ENCODE measurements at regions not wholly inside any gene's neighbourhood (a gene's known extent, or its start where the extent isn't known, plus 50 kb on each side); places are given as distances from the start of the nearest gene placed in this dataset.
"Not testable (repeated sequence)": the region's sequence is repeated elsewhere in the genome, so short reads cannot be mapped to it uniquely, and the experiment has no call there.

- H3K9me3 Mint-ChIP-seq, result peaks cover 8% of the 10 kb centered on the region
- no peaks in the 10 kb centered on the region for H3K4me1 Mint-ChIP-seq
Measured at GRCh38 chr10:21421794-21422193, 103.7 kb downstream of the SKIDA1 start.

GRCh38 chr10:21421016-21421415 lies 104.5 kb downstream of the SKIDA1 start:
- no peak overlapping the region for H3K4me3 Mint-ChIP-seq

More at GRCh38 chr10:21421794-21422193, 103.7 kb downstream of the SKIDA1 start:
- Mint-ChIP-seq H3K36me3 (no peaks in the 10 kb centered on the region), H3K4me3 (no peak overlapping the region), H3K27me3 (no peaks in the 10 kb centered on the region), H3K27ac (no peak overlapping the region)
- ATAC-seq, result no peak

GRCh38 chr10:21418981-21419576 lies 106.4 kb downstream of the SKIDA1 start:
- not testable (repeated sequence) for H3K4me1 Mint-ChIP-seq, H3K9me3 Mint-ChIP-seq, ATAC-seq, H3K27me3 Mint-ChIP-seq, H3K4me3 Mint-ChIP-seq, H3K36me3 Mint-ChIP-seq, H3K27ac Mint-ChIP-seq

More at GRCh38 chr10:21421016-21421415, 104.5 kb downstream of the SKIDA1 start:
- no peak overlapping the region for H3K27ac Mint-ChIP-seq
- H3K9me3 Mint-ChIP-seq, result peaks cover 4% of the 10 kb centered on the region
- no peaks in the 10 kb centered on the region for H3K36me3 Mint-ChIP-seq
- H3K4me1 Mint-ChIP-seq, result no peaks in the 10 kb centered on the region
- no peak for ATAC-seq
- no peaks in the 10 kb centered on the region for H3K27me3 Mint-ChIP-seq

GRCh38 chr10:21417172-21417712 lies 108.2 kb downstream of the SKIDA1 start:
- H3K27me3 Mint-ChIP-seq, result peaks cover 8% of the 10 kb centered on the region
- no peak overlapping the region for H3K4me3 Mint-ChIP-seq
- H3K9me3 Mint-ChIP-seq, result no peaks in the 10 kb centered on the region
- H3K4me1 Mint-ChIP-seq, result no peaks in the 10 kb centered on the region
- H3K36me3 Mint-ChIP-seq, result no peaks in the 10 kb centered on the region
- H3K27ac Mint-ChIP-seq, result no peak overlapping the region
- no peak for ATAC-seq

GRCh38 chr10:21413680-21414079 lies 111.8 kb downstream of the SKIDA1 start:
- Mint-ChIP-seq H3K36me3 (no peaks in the 10 kb centered on the region), H3K27ac (no peak overlapping the region), H3K9me3 (no peaks in the 10 kb centered on the region), H3K4me1 (no peaks in the 10 kb centered on the region), H3K27me3 (peaks cover 18% of the 10 kb centered on the region), H3K4me3 (no peak overlapping the region)
- no peak for ATAC-seq

GRCh38 chr10:21413268-21413667 lies 112.2 kb downstream of the SKIDA1 start:
- ATAC-seq, result no peak
- Mint-ChIP-seq H3K36me3 (no peaks in the 10 kb centered on the region), H3K4me3 (no peak overlapping the region), H3K27me3 (peaks cover 18% of the 10 kb centered on the region), H3K27ac (no peak overlapping the region), H3K4me1 (no peaks in the 10 kb centered on the region), H3K9me3 (no peaks in the 10 kb centered on the region)

DNA sequence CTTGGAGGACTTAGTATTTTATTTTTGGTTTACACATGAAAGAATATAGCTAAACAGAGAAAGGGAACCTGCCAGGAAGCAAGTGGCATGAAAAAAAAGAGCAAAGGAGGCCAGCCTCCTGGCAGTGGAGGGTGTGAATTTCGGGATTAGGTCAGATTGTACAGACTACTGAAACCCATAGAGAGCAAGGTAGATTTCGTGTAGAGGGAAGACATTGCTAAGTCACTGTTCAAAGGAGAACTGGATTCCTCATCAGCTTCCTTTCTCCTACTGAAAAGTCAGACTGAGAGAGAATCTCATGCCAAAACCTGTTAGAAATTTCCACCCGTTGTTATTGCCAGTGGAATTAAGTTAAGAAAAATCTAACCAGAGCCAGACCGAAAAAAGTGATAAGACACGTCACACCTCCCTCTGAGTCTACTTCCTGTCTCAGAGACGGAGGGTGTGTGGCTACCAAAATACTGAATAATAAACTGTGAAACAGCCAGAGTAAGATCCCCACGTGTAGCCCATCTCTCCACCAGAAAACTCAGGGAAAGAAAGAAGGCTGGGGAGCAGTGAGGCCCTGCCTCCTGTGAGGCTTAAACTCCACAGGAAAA lies 118.8 kb downstream of the SKIDA1 start:
- ATAC-seq, result no peak
- no peaks in the 10 kb centered on the region for H3K36me3 Mint-ChIP-seq
- H3K4me1 Mint-ChIP-seq, result no peaks in the 10 kb centered on the region
- no peak overlapping the region for H3K27ac Mint-ChIP-seq
- H3K9me3 Mint-ChIP-seq, result peaks cover 2% of the 10 kb centered on the region
- H3K27me3 Mint-ChIP-seq, result peaks cover 10% of the 10 kb centered on the region
- no peak overlapping the region for H3K4me3 Mint-ChIP-seq

GRCh38 chr10:21405981-21406380 lies 119.5 kb downstream of the SKIDA1 start:
- H3K36me3 Mint-ChIP-seq, result no peaks in the 10 kb centered on the region
- no peak overlapping the region for H3K27ac Mint-ChIP-seq
- no peak overlapping the region for H3K4me3 Mint-ChIP-seq
- H3K27me3 Mint-ChIP-seq, result peaks cover 17% of the 10 kb centered on the region
- H3K9me3 Mint-ChIP-seq, result peaks cover 2% of the 10 kb centered on the region
- H3K4me1 Mint-ChIP-seq, result no peaks in the 10 kb centered on the region
- no peak for ATAC-seq

DNA sequence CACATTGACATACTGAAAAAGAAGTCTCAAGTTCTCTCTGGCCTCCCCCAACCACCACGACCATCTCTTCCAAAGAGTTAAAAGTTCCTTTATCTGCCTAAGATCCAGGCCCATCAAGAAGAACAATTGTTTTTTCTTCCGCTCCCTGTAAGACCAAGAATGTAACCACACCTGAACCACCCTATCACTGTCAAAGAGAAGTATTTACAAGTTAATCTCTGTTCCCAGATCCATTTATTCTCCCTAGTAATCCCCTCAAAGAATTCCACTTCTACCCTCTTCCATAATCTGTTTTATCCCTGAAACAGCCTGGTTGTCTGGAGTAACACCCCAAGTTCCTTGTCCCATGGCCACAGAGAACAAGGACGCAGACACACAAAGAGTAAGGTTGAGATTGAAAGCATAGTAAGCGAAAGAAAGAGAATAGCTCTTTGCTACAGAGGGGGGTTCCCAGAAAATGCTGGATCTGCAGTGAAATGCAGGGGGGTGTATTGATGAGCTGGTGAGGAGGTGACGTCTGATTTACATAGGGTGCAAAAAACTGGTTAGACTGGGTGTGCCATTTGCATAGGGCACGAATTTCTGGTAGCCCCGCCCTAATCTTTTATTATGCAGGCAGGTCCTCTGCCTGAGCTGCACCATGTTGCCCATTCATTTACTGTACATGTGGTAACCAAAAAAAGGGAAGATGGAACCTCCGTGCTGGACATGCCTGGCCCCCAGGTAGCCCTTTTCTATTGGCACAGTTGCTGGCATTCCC lies 122.0 kb downstream of the SKIDA1 start:
- H3K9me3 Mint-ChIP-seq, result peaks cover 2% of the 10 kb centered on the region
- H3K36me3 Mint-ChIP-seq, result no peaks in the 10 kb centered on the region
- no peak overlapping the region for H3K27ac Mint-ChIP-seq
- ATAC-seq, result no peak
- no peaks in the 10 kb centered on the region for H3K4me1 Mint-ChIP-seq
- no peak overlapping the region for H3K4me3 Mint-ChIP-seq
- peaks cover 6% of the 10 kb centered on the region for H3K27me3 Mint-ChIP-seq

GRCh38 chr10:21402606-21403083 lies 122.8 kb downstream of the SKIDA1 start:
- H3K27ac Mint-ChIP-seq, result no peak overlapping the region
- H3K4me3 Mint-ChIP-seq, result no peak overlapping the region
- H3K27me3 Mint-ChIP-seq, result peaks cover 6% of the 10 kb centered on the region
- peaks cover 2% of the 10 kb centered on the region for H3K9me3 Mint-ChIP-seq
- H3K4me1 Mint-ChIP-seq, result no peaks in the 10 kb centered on the region
- H3K36me3 Mint-ChIP-seq, result no peaks in the 10 kb centered on the region
- ATAC-seq, result no peak

GRCh38 chr10:21401196-21401595 lies 124.3 kb downstream of the SKIDA1 start:
- H3K9me3 Mint-ChIP-seq, result peaks cover 2% of the 10 kb centered on the region
- no peaks in the 10 kb centered on the region for H3K4me1 Mint-ChIP-seq
- H3K36me3 Mint-ChIP-seq, result no peaks in the 10 kb centered on the region

DNA sequence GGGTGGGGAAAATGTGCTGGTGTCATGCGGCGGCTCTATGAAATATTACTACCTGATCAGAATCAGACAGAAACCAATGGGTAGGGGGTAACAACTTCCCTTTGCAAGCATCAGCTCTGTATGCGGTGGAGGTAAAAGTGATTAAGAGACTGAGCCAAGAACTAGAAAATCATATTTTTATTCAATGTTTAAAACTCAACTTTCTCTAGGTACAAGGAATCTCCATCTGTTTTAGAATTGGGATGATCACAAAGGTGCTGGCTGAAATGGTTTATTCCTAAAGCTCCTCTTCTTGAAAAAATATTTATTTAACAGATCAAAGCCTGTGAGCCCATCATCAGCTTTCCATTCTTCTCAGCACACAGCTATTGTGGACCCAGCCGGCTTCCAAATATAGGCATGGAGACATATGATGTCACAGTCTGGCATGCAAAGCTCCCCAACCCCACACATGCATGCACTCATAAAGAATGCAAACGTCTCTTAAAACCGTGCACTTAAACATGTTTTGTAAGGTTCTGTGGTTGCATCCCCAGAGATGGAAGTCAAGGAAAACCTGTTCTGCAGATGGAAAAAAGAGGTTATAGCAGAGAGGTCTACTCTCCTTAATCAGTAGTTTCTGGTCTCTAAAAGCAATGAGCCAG lies 126.0 kb downstream of the SKIDA1 start:
- Mint-ChIP-seq H3K36me3 (no peaks in the 10 kb centered on the region), H3K4me1 (no peaks in the 10 kb centered on the region), H3K9me3 (peaks cover 5% of the 10 kb centered on the region), H3K27ac (no peak overlapping the region), H3K27me3 (peaks cover 6% of the 10 kb centered on the region), H3K4me3 (no peak overlapping the region)
- peak; percentile 13 for ATAC-seq

More at GRCh38 chr10:21401196-21401595, 124.3 kb downstream of the SKIDA1 start:
- Mint-ChIP-seq H3K27me3 (peaks cover 6% of the 10 kb centered on the region), H3K27ac (no peak overlapping the region), H3K4me3 (no peak overlapping the region)
- ATAC-seq, result no peak

DNA sequence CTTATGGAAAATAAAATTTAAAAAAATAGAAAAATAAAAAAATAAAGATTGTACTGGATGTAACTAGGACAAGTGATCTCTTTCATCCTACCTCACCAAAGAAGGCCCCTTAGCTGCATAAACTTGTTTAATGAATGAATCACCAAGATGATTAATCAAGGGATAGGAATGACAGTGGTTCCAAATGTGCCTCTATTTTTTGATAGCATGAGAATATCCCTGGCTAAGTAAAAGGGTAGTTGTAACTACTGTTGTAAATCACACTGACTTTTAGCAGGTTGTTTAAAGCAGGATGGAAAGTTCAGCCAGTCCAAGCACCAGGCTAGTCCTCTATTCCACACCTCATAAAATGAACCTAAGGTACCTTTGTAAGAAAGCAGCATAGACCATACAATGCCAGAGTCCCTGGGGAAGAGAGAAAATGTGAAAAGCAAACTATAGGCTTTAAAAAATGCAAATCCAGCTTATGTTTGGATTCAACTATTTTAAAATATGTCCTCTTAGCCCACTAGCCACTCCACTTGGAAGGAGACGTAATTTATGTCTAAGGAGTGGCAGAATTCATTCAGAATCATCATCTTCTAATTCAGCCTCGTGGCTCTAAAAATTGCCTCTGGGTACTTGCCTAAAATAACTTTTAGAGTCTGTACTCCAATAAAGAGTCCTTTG lies 126.8 kb downstream of the SKIDA1 start:
- no peak overlapping the region for H3K27ac Mint-ChIP-seq
- H3K4me3 Mint-ChIP-seq, result no peak overlapping the region
- no peaks in the 10 kb centered on the region for H3K4me1 Mint-ChIP-seq
- H3K36me3 Mint-ChIP-seq, result no peaks in the 10 kb centered on the region
- H3K9me3 Mint-ChIP-seq, result peaks cover 3% of the 10 kb centered on the region
- ATAC-seq, result no peak
- peaks cover 6% of the 10 kb centered on the region for H3K27me3 Mint-ChIP-seq

DNA sequence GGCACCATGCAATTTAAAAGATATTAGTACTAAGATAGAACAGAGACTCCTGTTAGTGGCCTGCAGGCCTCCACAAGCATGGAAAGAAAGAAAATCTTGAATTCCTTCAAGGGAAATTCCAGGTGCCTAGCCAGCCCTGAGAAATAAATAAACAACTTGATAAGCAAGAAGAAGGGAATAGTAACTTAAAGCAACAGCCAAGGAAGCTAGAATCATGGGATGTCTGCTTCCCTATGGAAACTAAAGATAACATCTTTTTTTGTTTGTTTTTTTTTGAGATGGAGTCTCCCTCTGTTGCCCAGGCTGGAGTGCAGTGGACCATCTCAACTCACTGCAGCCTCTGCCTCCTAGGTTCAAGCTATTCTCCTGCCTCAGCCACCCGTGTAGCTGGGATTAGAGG lies 128.6 kb downstream of the SKIDA1 start:
- Mint-ChIP-seq H3K4me1 (no peaks in the 10 kb centered on the region), H3K36me3 (no peaks in the 10 kb centered on the region), H3K27ac (no peak overlapping the region), H3K9me3 (peaks cover 3% of the 10 kb centered on the region), H3K4me3 (no peak overlapping the region), H3K27me3 (peaks cover 6% of the 10 kb centered on the region)
- no peak for ATAC-seq

DNA sequence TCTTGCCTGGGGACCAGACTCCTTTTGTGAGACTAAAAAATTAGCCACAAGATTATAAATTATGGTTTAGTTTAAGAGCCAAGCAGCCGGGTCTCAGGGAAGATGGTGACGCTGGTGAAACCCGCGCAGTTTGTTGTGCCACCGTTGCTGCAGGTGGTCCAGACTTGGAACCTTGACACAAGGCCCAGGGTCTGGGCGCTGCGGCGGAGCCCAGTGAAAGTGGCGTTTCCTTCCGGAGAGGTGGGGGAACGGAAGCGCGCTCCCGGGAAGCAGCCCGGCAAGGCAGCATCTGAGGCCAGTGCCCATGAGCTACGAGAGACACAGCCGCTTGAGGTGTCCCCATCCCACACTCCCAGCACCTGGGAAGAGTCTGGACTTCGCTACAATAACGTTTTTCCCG lies 131.6 kb downstream of the SKIDA1 start:
- Mint-ChIP-seq H3K4me3 (no peak overlapping the region), H3K36me3 (no peaks in the 10 kb centered on the region), H3K4me1 (no peaks in the 10 kb centered on the region), H3K27ac (no peak overlapping the region), H3K9me3 (peaks cover 3% of the 10 kb centered on the region), H3K27me3 (no peaks in the 10 kb centered on the region)
- no peak for ATAC-seq

Data from stimulated activated memory B cell treated with anti-CD40 and anti-IgM and Interleukin-4, amounts not matched to agents 10 μg/mL and 1 μg/mL and 100 μg/mL, for 72 hours (primary cell).